ENCODE measurements at regions not wholly inside any gene's neighbourhood (a gene's known extent, or its start where the extent isn't known, plus 50 kb on each side); places are given as distances from the start of the nearest gene placed in this dataset.

DNA sequence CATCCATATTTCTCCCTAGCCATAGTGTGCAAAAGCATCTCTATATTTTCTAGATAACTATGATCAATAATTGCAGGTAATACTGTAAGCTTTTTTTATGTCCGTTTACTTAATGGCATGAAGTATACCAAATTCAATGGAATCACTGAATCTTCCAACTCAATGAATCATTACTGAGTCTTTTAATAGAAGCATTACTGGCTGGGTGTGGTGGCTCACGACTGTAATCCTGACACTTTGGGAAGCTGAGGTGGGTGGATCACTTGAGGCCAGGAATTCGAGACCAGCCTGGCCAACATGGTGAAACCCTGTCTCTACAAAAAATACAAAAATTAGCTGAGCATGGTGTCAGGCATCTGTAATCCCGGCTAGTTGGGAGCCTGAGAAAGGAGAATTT is 372.5 kb downstream of the BMPER start:
- Mint-ChIP-seq H3K27ac (ENCODE audit: low read depth, unreplicated experiment) (no peak overlapping the region), H3K36me3 (ENCODE audit: insufficient read depth, unreplicated experiment) (peaks cover 3% of the 10 kb centered on the region)

DNA sequence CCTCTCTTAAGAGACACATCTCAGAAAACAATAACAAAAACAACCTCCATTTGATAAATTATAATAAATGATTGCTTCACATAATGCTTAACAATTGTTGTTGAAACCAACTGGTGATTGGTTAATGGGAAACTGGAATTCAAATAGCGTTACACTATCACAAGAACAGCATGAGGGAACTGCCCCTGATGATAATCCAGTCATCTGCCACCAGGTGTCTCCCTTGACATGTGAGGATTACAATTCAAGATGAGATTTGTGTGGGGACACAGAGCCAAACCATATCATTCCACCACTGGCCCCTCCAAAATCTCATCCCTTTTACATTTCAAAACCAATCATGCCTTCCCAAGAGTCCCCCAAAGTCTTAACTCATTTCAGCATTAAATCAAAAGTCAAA is 375.9 kb downstream of the BMPER start:
- CTCF ChIA-PET, result interaction anchor here (1.0 kb wide), 1 partner anchor 11 kb away, joined by 3 read pairs; no protein-coding TSS in a partner anchor
- TF ChIP-seq, protein P1, sequence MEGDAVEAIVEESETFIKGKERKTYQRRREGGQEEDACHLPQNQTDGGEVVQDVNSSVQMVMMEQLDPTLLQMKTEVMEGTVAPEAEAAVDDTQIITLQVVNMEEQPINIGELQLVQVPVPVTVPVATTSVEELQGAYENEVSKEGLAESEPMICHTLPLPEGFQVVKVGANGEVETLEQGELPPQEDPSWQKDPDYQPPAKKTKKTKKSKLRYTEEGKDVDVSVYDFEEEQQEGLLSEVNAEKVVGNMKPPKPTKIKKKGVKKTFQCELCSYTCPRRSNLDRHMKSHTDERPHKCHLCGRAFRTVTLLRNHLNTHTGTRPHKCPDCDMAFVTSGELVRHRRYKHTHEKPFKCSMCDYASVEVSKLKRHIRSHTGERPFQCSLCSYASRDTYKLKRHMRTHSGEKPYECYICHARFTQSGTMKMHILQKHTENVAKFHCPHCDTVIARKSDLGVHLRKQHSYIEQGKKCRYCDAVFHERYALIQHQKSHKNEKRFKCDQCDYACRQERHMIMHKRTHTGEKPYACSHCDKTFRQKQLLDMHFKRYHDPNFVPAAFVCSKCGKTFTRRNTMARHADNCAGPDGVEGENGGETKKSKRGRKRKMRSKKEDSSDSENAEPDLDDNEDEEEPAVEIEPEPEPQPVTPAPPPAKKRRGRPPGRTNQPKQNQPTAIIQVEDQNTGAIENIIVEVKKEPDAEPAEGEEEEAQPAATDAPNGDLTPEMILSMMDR (IDR thresholded peaks at IDR 0.05; ENCODE audit: unreplicated experiment), result peak; percentile 22
- DNase-seq (ENCODE audit: unreplicated experiment), result peak; percentile 27
- Mint-ChIP-seq H3K4me1 (ENCODE audit: insufficient read depth, unreplicated experiment) (no peaks in the 10 kb centered on the region), H3K27ac (ENCODE audit: low read depth, unreplicated experiment) (no peak overlapping the region), H3K4me3 (ENCODE audit: unreplicated experiment) (no peak overlapping the region), H3K36me3 (ENCODE audit: insufficient read depth, unreplicated experiment) (peaks cover 6% of the 10 kb centered on the region), H3K27me3 (ENCODE audit: insufficient read depth, unreplicated experiment) (no peaks in the 10 kb centered on the region), H3K9me3 (ENCODE audit: unreplicated experiment) (peaks cover 9% of the 10 kb centered on the region)
- intact Hi-C loops (cut with micrococcal nuclease), result no loop called here
- POLR2A ChIA-PET, result no interaction called here
- no TSS peak for BruUV-seq (replicated peaks)

More for the DNA sequence above, 372.5 kb downstream of the BMPER start:
- H3K4me1 Mint-ChIP-seq (ENCODE audit: insufficient read depth, unreplicated experiment), result no peaks in the 10 kb centered on the region
- BruUV-seq (replicated peaks), result no TSS peak
- no peak for DNase-seq (ENCODE audit: unreplicated experiment)
- no peaks in the 10 kb centered on the region for H3K27me3 Mint-ChIP-seq (ENCODE audit: insufficient read depth, unreplicated experiment)
- TF ChIP-seq, protein P1 (IDR thresholded peaks at IDR 0.05; ENCODE audit: unreplicated experiment), result no peak
- H3K9me3 Mint-ChIP-seq (ENCODE audit: unreplicated experiment), result peaks cover 5% of the 10 kb centered on the region
- ChIA-PET POLR2A (no interaction called here), CTCF (no interaction called here)
- intact Hi-C loops (cut with micrococcal nuclease), result no loop called here
- H3K4me3 Mint-ChIP-seq (ENCODE audit: unreplicated experiment), result no peak overlapping the region

- H3K27ac Mint-ChIP-seq (ENCODE audit: low read depth, unreplicated experiment), result no peak overlapping the region
- ChIA-PET POLR2A (no interaction called here), CTCF (interaction anchor here (0.5 to 1.5 kb wide), 2 partner anchors 13 to 130 kb away, joined by 3 to 5 read pairs; no protein-coding TSS in a partner anchor)
- H3K36me3 Mint-ChIP-seq (ENCODE audit: insufficient read depth, unreplicated experiment), result peaks cover 6% of the 10 kb centered on the region
- H3K4me3 Mint-ChIP-seq (ENCODE audit: unreplicated experiment), result no peak overlapping the region
- BruUV-seq (replicated peaks), result no TSS peak
- intact Hi-C loops (cut with micrococcal nuclease), result no loop called here
- TF ChIP-seq, protein P1 (IDR thresholded peaks at IDR 0.05; ENCODE audit: unreplicated experiment), result no peak
- H3K9me3 Mint-ChIP-seq (ENCODE audit: unreplicated experiment), result peaks cover 9% of the 10 kb centered on the region
- no peak for DNase-seq (ENCODE audit: unreplicated experiment)
- no peaks in the 10 kb centered on the region for H3K4me1 Mint-ChIP-seq (ENCODE audit: insufficient read depth, unreplicated experiment)
- H3K27me3 Mint-ChIP-seq (ENCODE audit: insufficient read depth, unreplicated experiment), result no peaks in the 10 kb centered on the region
Observed at GRCh38 chr7:34282271-34282670, 375.7 kb upstream of the NPSR1 start.

GRCh38 chr7:34296663-34297062 is 361.4 kb upstream of the NPSR1 start:
- Mint-ChIP-seq H3K9me3 (ENCODE audit: unreplicated experiment) (no peaks in the 10 kb centered on the region), H3K27ac (ENCODE audit: low read depth, unreplicated experiment) (no peak overlapping the region), H3K36me3 (ENCODE audit: insufficient read depth, unreplicated experiment) (no peaks in the 10 kb centered on the region), H3K4me3 (ENCODE audit: unreplicated experiment) (no peak overlapping the region), H3K27me3 (ENCODE audit: insufficient read depth, unreplicated experiment) (no peaks in the 10 kb centered on the region), H3K4me1 (ENCODE audit: insufficient read depth, unreplicated experiment) (no peaks in the 10 kb centered on the region)
- CTCF ChIA-PET, result interaction anchor here (2.1 kb wide), 1 partner anchor 24 kb away, joined by 4 read pairs; no protein-coding TSS in a partner anchor
- POLR2A ChIA-PET, result interaction anchor here (0.6 kb wide), 1 partner anchor 1801 kb away, joined by 4 read pairs; the partner anchor contains the start of gene AVL9
- intact Hi-C loops (cut with micrococcal nuclease), result no loop called here
- DNase-seq (ENCODE audit: unreplicated experiment), result no peak
- TF ChIP-seq, protein P1 (IDR thresholded peaks at IDR 0.05; ENCODE audit: unreplicated experiment), result no peak
- no TSS peak for BruUV-seq (replicated peaks)

All from MCF 10A (cell line).